IMR-90 (cell line): ENCODE measurements at regions not wholly inside any gene's neighbourhood (a gene's known extent, or its start where the extent isn't known, plus 50 kb on each side); places are given as distances from the start of the nearest gene placed in this dataset.

ENCODE experiments used
- ATAC-seq: fragments of 200-7000 bp; cut with Tn5 transposase; 2 replicates; pipeline ENCODE4 v1.9.1; 2020; ENCODE audit warnings: low read depth, mild to moderate bottlenecking, moderate library complexity
- BruUV-seq: library from RNA; stranded (reverse); fragments of 400-500 nt; replicated peaks from 2 replicates; lab custom pipeline; 2021; lab: Mats Ljungman, UMichigan
- CTCF ChIA-PET: fragments of 300-600 bp; formaldehyde crosslinking; extraction: SDS; loops from one replicate; lab custom pipeline; 2021; ENCODE audit warnings: antibody characterized with exemption; lab: Yijun Ruan, JAX
- POLR2A ChIA-PET: fragments of 300-600 bp; sonication (Branson Sonifier 250); formaldehyde crosslinking; loops from one replicate; lab custom pipeline; 2022; ENCODE audit warnings: antibody characterized with exemption; ENCODE audit not compliant: unreplicated experiment; lab: Charles Lee
- DNase-seq: peaks from one replicate; pipeline ENCODE4 v3.0.0; 2013
- H2AFZ ChIP-seq: replicated peaks from 2 replicates; pipeline ENCODE3; 2013; ENCODE audit warnings: low read length, mild to moderate bottlenecking; ENCODE audit not compliant: poor library complexity
- H2AK5ac ChIP-seq: 2 replicates; pipeline ENCODE4 v1.6.1; 2013; ENCODE audit warnings: low read depth, low read length, inconsistent platforms
- H2AK9ac ChIP-seq: replicated peaks from 2 replicates; pipeline ENCODE3; 2013; ENCODE audit warnings: mild to moderate bottlenecking, low read depth, low read length, moderate library complexity; ENCODE audit not compliant: poor library complexity
- H2BK120ac ChIP-seq: 2 replicates; pipeline ENCODE4 v1.6.1; 2013; ENCODE audit warnings: low read depth, low read length, inconsistent platforms
- H2BK15ac ChIP-seq: 3 replicates; pipeline ENCODE4 v1.6.1; 2013; ENCODE audit warnings: low read depth, low read length, inconsistent platforms
- H2BK20ac ChIP-seq: 2 replicates; pipeline ENCODE4 v1.6.1; 2013; ENCODE audit warnings: low read depth, mild to moderate bottlenecking, inconsistent platforms, low read length, moderate library complexity
- H2BK5ac ChIP-seq: 2 replicates; pipeline ENCODE4 v1.6.1; 2013; ENCODE audit warnings: mild to moderate bottlenecking, low read depth, low read length, inconsistent platforms; ENCODE audit not compliant: poor library complexity, severe bottlenecking
- H3K14ac ChIP-seq: replicated peaks from 2 replicates; pipeline ENCODE4 v1.6.1; 2013; ENCODE audit warnings: low read depth, low read length, inconsistent platforms
- H3K18ac ChIP-seq: 2 replicates; pipeline ENCODE4 v1.6.1; 2013; ENCODE audit warnings: low read depth, low read length, control low read depth
- H3K23ac ChIP-seq: 2 replicates; pipeline ENCODE4 v1.6.1; 2013; ENCODE audit warnings: low read depth, low read length, inconsistent platforms
- H3K27ac ChIP-seq: 2 replicates; pipeline ENCODE4 v1.5.1; 2013; ENCODE audit warnings: mild to moderate bottlenecking, control low read depth, low read length; ENCODE audit not compliant: insufficient read depth
- H3K27me3 ChIP-seq: 2 replicates; pipeline ENCODE4 v1.6.1; 2013; ENCODE audit warnings: low read length; ENCODE audit not compliant: control insufficient read depth, insufficient read depth
- H3K36me3 ChIP-seq: 2 replicates; pipeline ENCODE4 v1.6.1; 2013; ENCODE audit warnings: low read length, mixed read lengths; ENCODE audit not compliant: control insufficient read depth, insufficient read depth
- H3K4ac ChIP-seq: 2 replicates; pipeline ENCODE4 v1.6.1; 2013; ENCODE audit warnings: low read depth, low read length, inconsistent platforms
- H3K4me1 ChIP-seq: 2 replicates; pipeline ENCODE4 v1.6.1; 2013; ENCODE audit warnings: low read length, mixed read lengths; ENCODE audit not compliant: control insufficient read depth, insufficient read depth
- H3K4me2 ChIP-seq: 2 replicates; pipeline ENCODE4 v1.6.1; 2013; ENCODE audit warnings: low read depth, mild to moderate bottlenecking, control low read depth, low read length, moderate library complexity
- H3K4me3 ChIP-seq: 2 replicates; pipeline ENCODE4 v1.5.1; 2013; ENCODE audit warnings: low read depth, mild to moderate bottlenecking, control low read depth, low read length, moderate library complexity; ENCODE audit not compliant: insufficient read depth
- H3K56ac ChIP-seq: 2 replicates; pipeline ENCODE4 v1.6.1; 2013; ENCODE audit warnings: low read length, inconsistent platforms; ENCODE audit not compliant: insufficient read depth; ENCODE audit errors: extremely low read depth
- H3K79me1 ChIP-seq, 2 experiments: 2 replicates each; pipeline ENCODE4 v1.6.1; 2013; ENCODE audit warnings: low read length in 2 of 2, inconsistent platforms in 1 of 2, low read depth in 1 of 2
- H3K9ac ChIP-seq: 2 replicates; pipeline ENCODE4 v1.6.1; 2013; ENCODE audit warnings: low read depth, low read length, control low read depth
- H3K9me1 ChIP-seq: 2 replicates; pipeline ENCODE4 v1.6.1; 2013; ENCODE audit warnings: low read length, inconsistent platforms; ENCODE audit not compliant: insufficient read depth
- H3K9me3 ChIP-seq: 2 replicates; pipeline ENCODE4 v1.6.1; 2013; ENCODE audit warnings: low read length; ENCODE audit not compliant: control insufficient read depth, insufficient read depth
- H4K20me1 ChIP-seq: 2 replicates; pipeline ENCODE4 v1.6.1; 2013; ENCODE audit warnings: low read length, inconsistent platforms; ENCODE audit not compliant: insufficient read depth
- H4K5ac ChIP-seq: 2 replicates; pipeline ENCODE4 v1.6.1; 2013; ENCODE audit warnings: mild to moderate bottlenecking, low read depth, low read length, control low read depth
- H4K8ac ChIP-seq, 2 experiments: 2 replicates each; pipeline ENCODE4 v1.6.1; 2013; ENCODE audit warnings: low read depth in 2 of 2, low read length in 2 of 2, control low read depth in 1 of 2, inconsistent platforms in 1 of 2
- H4K91ac ChIP-seq: 2 replicates; pipeline ENCODE4 v1.6.1; 2013; ENCODE audit warnings: low read depth, low read length, inconsistent platforms; ENCODE audit not compliant: insufficient read depth
- CEBPB ChIP-seq: IDR thresholded peaks from 2 replicates; pipeline ENCODE4 v1.6.1; 2012; ENCODE audit warnings: low read depth, low read length, improper control_type of control experiment
- NFE2L2 ChIP-seq: fragments of 150-350 bp; IDR thresholded peaks from 2 replicates; pipeline ENCODE4 v1.6.1; 2016; ENCODE audit warnings: low read depth, mild to moderate bottlenecking, low read length
- WGBS, 2 experiments: methylation state at CpG; one replicate each; pipeline versions ENCODE4 v1.1.5 to v1.1.7; 2013; ENCODE audit warnings: missing lambda C conversion rate in 2 of 2; ENCODE audit not compliant: insufficient read length in 1 of 2; ENCODE audit errors: extremely low coverage in 2 of 2; 5-methylcytosine and 5-hydroxymethylcytosine counted together
- dilution Hi-C: fragments of 300-500 bp; cut with HindIII; formaldehyde crosslinking; loops from one replicate; pipeline ENCODE4 v1.14.3; 2018; ENCODE audit warnings: low sequenced_read_pairs; ENCODE audit not compliant: unreplicated experiment
- in situ Hi-C: fragments of 300-500 bp; cut with MboI; formaldehyde crosslinking; loops from 3 replicates; pipeline ENCODE4 v1.14.3; 2019; ENCODE audit warnings: low sequenced_read_pairs, inconsistent platforms, mixed read lengths
- intact Hi-C: fragments of 100-400 bp; cut with micrococcal nuclease; formaldehyde crosslinking; loops from 2 replicates; pipeline ENCODE4 v1.10.0; 2022
- TF ChIP-seq, protein P1 (sequence below): fragments of 150-350 bp; IDR thresholded peaks from 2 replicates; pipeline ENCODE4 v1.6.1; 2017; ENCODE audit warnings: mild to moderate bottlenecking, antibody characterized with exemption, low read length, low read depth

- H3K18ac ChIP-seq = no peak overlapping the region
- H3K9me3 ChIP-seq = no peaks in the 10 kb centered on the region
- H2BK5ac ChIP-seq = no peak overlapping the region
- H3K4me3 ChIP-seq = no peak overlapping the region
- no peaks in the 10 kb centered on the region for H3K4me1 ChIP-seq
- H3K27me3 ChIP-seq = no peaks in the 10 kb centered on the region
- H2AK5ac ChIP-seq = no peak overlapping the region
- H3K56ac ChIP-seq = no peak overlapping the region
- H2AK9ac ChIP-seq = no peak overlapping the region
- no peak overlapping the region for H2BK20ac ChIP-seq
- no peak overlapping the region for H3K4ac ChIP-seq
- intact Hi-C loops (no loop called here), dilution Hi-C loops (no loop called here), in situ Hi-C loops (no loop called here)
- H3K4me2 ChIP-seq = no peak overlapping the region
- H4K5ac ChIP-seq = no peak overlapping the region
- CTCF ChIA-PET = interaction anchor here (0.7 kb wide), 1 partner anchor 79 kb away, joined by 3 read pairs; no protein-coding TSS in a partner anchor
- H2BK120ac ChIP-seq = no peak overlapping the region
- H4K8ac ChIP-seq = no peak overlapping the region
- H3K9ac ChIP-seq = no peak overlapping the region
- H3K79me1 ChIP-seq = no peaks in the 10 kb centered on the region
- no peaks in the 10 kb centered on the region for H4K20me1 ChIP-seq
- peak; percentile 19 for DNase-seq
- H2AFZ ChIP-seq = no peak overlapping the region
- no peaks in the 10 kb centered on the region for H3K36me3 ChIP-seq
- H2BK15ac ChIP-seq = no peak overlapping the region
- POLR2A ChIA-PET = no interaction called here
- peak; percentile 72 for ATAC-seq
- no CpG with 5 or more reads among the region's 7 CpGs for WGBS, 2 experiments
- H4K91ac ChIP-seq = no peak overlapping the region
- no peak overlapping the region for H3K14ac ChIP-seq
- H3K9me1 ChIP-seq = no peaks in the 10 kb centered on the region
- no peak overlapping the region for H3K23ac ChIP-seq
- no peak overlapping the region for H3K27ac ChIP-seq
- TF ChIP-seq, protein P1, sequence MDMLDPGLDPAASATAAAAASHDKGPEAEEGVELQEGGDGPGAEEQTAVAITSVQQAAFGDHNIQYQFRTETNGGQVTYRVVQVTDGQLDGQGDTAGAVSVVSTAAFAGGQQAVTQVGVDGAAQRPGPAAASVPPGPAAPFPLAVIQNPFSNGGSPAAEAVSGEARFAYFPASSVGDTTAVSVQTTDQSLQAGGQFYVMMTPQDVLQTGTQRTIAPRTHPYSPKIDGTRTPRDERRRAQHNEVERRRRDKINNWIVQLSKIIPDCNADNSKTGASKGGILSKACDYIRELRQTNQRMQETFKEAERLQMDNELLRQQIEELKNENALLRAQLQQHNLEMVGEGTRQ = no peak
- TF ChIP-seq NFE2L2 = no peak
- peak; percentile 53 for TF ChIP-seq CEBPB
- no TSS peak for BruUV-seq
Measured at GRCh38 chrX:84240848-84241565, 53.0 kb upstream of the RPS6KA6 start.
